Ecto neural progenitor cell (in vitro differentiated cells): ENCODE measurements at regions not wholly inside any gene's neighbourhood (a gene's known extent, or its start where the extent isn't known, plus 50 kb on each side); places are given as distances from the start of the nearest gene placed in this dataset.

Experiments
- DNase-seq: peaks from one replicate; pipeline ENCODE4 v3.0.0-alpha.2; 2018; ENCODE audit warnings: low spot score

- no peak for DNase-seq
Measured at GRCh38 chr6:168228676-168229367, 90.8 kb downstream of the DACT2 start.

DNA sequence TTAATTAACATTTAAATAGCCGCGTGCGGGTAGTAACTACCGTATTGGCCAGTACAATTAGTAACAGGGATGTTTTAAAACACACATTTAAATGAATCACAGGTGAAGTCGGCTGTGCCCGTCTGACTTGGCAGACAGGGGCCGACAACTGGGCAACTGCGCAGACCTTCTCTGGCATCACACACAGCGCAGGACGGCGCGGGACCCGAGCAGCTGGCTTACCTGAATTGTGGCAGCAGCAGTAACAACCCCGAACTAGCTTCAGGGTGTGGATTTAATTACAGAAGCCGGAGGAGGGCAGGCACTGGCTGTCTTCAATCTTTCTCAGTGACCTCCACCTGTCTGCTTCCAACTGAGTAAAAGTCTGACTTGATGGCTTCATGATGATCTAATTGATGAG, 91.7 kb downstream of the DACT2 start:
- DNase-seq = no peak

GRCh38 chr6:168226902-168227318, 92.7 kb downstream of the DACT2 start:
- DNase-seq = no peak

GRCh38 chr6:168226061-168226752, 93.4 kb downstream of the DACT2 start:
- no peak for DNase-seq

- DNase-seq = no peak
Measured at GRCh38 chr6:168225471-168225911, 94.1 kb downstream of the DACT2 start.

DNA sequence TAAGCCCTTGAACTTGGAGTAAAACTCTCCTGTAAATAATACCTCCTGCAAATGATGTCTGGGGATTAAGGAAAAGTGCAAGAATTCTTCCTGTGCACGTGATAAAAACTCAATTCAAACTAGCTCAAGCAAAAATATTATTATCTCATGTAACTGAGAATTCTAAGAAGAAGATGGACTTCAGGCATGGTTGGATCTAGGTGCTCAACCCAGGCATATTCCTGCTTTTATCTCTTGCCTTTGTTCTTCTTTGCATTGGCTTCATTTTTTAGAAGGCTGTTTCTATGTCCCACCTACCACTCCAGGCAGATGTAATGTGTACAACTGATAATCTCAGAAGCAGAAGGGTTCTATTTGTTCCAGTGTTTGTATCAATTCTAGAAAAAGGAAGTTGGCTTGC, 95.8 kb downstream of the DACT2 start:
- DNase-seq = no peak

DNA sequence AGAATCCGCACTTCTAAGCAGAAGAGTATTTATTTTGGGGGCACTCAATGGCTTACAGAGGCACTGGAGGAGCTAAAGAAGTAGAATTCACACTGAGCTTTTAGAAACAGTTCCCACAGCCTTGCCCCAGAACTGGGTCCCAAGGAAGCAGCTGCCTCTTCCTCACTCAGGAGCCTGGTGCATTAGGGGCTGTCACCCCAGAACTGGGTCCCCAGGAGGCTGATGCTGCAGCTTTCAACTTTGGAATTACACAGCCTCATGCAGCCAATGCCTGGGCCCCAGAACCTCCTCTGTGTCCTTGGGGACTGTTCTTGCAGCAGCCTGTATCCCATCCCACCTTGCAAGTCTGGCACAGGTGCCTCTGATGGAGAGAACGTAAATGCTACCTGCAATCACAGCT, 96.4 kb downstream of the DACT2 start:
- no peak for DNase-seq

DNA sequence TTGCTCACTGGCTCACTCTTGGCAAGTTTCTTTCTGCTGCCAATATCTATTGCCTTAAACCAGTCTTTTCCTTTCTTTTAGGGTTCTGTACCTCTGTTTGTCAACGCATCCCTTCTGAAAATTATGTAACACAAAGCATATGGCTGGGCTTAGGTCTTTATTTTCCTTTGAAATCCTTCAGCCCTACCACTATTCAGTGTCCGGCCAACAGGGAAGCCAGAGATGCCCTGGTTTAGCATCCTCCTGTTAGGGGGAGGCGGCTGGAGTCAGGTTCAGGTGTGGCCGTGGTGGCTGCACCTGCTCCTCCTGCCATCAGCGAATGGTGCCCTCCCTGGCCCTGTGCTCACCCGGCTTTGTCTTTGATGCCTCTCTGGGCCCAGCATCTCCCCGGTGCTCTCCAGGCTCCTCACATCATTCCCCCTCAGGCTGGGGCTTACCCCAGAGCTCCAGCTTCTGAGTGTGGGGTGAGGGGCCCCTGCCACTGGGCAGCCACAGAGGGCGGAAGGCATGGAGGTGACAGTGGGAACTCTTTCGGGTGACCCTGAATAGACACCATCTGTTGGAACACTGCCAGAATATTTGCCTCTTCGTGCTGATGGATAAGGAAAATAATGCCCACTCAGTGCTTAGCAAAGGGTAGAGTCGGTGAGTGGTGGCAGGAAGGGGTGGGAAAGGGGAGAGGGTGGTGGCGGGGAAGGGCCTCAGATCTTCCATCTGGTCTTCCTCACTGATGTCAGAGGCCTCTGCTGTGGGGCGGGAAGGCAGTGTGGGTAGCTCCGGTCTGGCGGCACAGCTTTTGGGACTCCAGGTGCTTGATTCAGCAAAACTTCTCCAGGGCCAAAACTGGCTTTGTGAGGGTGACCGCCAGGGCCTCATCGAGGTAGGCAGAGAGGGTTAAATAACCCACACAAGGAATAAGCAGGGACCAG, 97.2 kb downstream of the DACT2 start:
- no peak for DNase-seq

DNA sequence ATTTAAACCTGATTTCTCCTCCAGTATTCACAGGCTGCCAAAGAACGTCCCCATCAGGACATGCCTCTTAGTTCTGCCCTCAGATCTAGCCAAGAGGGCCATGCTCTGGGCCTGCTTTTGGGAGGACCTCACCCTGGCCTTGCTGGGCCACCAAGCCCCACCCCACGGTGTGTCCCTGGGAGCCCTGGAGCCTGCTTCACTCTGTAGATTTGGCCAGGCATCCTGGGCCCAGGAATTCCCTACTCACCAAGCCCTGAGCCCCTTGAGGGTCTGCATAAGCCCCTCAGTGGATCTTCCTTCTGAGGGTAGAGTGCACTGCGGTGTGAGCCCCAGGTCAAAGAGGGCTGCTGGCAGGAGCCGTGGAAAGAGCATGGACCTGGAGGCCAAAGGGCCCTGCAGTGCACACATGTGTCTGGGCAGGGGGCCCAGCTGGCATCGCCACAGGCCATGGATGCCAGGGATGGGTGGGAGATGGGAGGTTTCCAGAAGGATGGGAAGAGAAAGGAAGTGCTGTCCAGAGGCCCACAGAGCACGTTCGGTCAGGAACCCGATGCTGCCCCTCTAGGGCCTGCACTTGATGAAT, 98.0 kb downstream of the DACT2 start:
- DNase-seq = no peak

DNA sequence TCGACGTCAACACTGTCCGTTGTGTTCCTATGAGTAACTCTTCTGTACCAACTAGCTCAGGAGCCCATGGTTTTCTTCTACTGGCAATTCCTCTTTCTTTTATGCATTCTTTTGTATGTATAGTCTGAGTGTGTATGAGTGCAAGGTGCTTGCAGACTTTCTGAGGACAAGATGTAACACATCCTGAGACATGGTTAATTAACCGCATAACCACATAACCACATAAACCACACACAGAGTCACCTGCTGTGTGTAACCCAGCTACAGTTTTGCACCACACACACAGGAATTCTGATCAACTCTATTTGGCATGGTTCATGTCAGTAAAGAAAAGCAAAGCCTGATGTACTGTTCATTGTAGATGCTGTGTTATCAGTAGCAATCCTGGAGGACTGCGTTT, 98.6 kb downstream of the DACT2 start:
- DNase-seq = no peak

DNA sequence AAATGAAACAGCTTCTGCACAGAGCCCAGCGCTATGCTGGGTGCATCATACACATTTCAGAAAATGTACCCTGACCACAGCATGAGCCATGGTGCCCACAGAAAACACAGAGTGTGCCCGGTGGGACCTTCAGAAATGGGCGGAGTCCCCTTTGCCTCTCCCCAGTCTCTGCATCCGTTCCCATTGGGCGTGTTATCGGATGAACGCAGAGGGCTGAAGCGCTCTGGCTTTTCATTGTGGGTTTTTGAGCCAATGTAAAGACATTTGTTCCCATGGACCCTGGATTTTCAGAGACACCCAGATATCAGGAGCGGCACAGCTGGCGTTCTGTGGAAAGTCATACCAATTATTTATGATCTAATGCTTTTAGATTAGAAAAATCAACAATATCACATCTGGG, 99.8 kb downstream of the DACT2 start:
- DNase-seq = no peak

DNA sequence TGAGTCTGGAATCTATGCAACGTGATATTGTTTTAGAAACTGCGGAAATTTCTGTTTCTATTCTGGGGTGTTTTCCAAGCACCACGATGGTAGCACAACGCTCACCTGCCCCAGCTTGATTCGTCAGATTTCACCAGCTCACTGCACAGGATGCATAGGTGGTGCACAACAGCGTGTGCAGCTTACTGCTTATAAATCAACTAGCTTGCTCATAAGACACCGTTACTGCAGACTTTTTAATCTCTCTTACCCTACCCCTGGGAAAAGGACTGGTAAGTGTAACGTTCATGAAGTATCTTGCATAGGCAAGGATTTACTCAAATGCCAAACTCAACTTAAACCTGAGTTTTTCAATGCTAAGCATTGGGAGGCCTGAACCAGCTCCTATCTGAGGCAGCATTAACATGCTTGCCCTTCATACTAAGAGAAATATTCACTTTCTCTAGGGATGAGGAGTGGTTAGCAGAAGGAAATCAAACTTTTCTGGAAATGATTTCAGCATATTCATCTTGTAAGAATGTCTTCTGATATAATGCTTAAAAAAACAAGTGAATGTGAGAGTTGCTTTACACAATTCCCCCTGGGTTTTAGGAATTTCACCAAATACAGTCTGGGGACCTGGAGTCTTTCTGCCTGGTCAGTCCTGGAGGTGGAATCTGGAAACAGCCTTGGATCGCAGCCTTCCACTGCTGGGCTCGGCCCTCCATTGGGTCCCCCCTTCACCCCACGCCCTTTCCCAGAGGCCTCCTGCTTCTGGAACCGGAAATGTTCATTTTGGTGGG, 100.6 kb downstream of the DACT2 start:
- no peak for DNase-seq

DNA sequence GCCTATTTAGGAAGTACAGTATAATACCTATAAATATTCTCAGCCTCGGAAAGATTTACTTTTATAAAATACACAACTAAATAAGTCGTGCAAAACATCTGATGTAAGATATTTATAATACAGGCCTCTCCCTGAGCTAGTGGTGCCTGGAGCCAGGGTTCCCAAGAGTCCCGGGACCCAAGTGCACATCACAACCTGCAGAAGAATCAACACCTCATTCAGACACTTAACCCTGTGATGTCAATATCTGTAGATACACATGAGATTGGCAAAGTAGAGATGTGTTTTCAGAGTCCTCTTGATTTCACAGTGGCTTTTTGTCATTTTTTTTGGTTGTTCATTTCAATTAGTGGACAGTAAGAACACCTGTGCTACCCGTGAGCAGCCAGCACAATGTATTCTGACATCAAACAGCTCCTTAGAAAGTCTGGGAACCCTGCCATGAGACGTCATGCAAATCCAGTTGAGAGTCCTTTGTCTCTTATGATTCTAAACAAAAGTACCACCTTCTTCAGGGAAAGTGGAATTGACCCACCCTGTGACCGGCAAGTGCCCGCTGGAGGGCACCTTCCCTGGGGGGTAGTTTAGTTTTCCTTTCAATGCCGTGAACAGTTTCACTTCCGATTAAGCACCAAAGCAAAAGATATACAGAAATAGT, 101.6 kb downstream of the DACT2 start:
- DNase-seq = no peak

GRCh38 chr6:168217216-168217879, 102.2 kb downstream of the DACT2 start:
- no peak for DNase-seq

DNA sequence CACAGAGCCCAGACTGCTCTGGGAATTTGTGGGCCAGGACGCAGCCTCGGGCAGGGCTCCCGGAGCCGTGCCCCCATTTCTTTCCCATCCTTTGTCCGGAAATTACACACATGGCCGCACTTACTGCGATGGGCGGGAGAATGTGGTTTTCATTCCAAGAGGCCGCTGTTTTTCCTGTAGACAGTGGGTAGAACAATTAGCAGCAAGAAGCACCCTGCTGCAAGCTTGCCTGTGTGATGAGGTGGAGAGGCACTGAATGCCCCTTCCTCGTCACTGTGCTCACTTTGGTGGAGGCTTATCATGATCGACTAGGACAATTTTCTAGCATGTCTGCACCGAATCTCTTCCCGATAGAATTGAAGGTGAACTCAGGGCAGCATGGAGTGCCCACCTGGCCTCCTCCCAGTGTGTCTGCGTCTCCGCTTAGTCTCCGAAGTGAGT, 102.8 kb downstream of the DACT2 start:
- DNase-seq = no peak

DNA sequence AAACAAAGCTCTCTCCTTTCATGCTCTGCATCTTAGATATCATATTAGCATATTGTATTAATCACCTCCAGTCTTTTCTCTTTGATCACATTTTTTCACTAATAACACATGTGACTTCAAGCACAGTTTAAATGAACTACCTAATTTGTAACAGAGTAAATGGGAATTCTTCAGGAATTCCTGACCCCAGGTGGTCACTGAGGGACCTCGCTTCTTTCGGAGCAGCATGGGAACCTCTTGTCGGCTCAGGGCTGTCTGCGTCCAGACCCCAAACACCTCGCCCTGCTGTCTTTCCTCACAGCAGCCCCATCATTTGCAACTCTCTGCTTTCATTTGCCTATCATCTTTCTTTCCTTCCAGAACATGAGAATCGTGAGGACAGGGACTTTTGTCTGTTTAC, 103.5 kb downstream of the DACT2 start:
- no peak for DNase-seq

DNA sequence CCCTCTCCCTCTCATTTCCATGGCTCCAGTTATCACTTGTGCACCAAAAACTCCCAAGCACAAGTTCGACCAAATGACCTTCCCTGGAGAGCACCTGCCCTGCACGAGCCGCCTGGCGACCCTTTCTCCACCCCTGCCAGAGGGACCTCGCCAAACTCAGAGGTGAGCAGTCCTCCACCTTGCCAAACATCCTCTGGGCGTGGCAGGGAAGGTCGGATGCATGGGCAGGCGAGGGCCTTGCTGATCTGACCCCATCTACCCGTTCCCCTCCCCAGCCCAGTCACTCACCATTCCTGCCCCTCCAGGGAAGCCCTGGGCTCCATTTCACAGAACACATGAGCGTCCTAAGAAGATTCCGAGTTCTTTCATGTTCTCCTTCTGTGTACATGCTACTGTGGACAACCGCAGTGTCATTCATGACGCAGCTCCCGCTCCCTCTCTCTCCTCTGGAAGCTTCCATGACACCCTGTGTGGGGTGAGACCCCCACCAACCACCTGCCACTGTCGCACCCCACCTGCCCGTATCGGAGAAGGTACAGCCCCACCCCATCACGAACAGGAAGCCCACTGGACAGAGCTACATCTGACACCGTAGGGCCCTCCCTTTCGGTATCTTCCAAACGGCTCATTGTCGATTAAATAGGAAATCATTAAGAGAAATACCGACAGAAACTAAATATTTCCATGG, 104.3 kb downstream of the DACT2 start:
- DNase-seq = no peak

DNA sequence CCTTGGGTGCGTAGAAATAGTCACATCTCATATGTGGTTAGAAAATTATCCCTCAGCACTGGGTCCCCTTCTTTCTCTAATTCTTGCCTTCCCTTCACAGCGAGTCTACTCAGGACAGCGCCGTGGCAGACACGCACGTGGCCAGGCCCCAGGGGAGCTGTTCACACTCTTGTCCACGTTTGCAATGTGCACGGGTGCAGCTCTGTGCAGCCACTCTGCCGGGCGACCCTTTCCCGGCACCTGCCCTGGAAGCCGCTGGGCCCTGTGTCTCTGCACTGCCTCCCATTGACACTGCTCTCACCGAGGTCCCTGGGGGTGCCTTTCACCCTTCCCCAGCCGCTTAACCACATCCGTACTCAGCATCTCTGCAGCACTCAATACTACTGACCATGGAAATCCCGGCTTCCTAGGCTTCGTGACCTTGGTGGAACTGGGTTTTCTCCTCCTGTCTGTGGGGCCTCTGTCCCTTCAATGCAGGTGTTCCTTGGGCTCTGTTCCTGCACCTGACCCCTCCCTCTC, 104.9 kb downstream of the DACT2 start:
- no peak for DNase-seq

DNA sequence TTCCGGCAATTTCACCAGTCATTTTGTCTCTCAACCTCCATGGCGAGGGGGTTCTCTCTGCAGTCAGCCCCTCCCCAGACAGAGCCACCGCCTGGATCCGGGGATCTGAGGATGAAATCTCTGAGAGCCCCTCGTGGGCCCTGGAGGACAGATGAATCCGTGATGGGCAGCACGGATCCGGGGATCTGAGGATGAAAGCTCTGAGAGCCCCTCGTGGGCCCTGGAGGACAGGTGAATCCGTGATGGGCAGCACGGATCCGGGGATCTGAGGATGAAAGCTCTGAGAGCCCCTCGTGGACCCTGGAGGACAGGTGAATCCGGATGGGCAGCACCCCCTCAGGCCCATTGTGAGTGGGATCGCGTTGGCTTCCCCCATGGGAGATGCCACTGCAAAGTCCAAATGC, 106.5 kb downstream of the DACT2 start:
- no peak for DNase-seq

DNA sequence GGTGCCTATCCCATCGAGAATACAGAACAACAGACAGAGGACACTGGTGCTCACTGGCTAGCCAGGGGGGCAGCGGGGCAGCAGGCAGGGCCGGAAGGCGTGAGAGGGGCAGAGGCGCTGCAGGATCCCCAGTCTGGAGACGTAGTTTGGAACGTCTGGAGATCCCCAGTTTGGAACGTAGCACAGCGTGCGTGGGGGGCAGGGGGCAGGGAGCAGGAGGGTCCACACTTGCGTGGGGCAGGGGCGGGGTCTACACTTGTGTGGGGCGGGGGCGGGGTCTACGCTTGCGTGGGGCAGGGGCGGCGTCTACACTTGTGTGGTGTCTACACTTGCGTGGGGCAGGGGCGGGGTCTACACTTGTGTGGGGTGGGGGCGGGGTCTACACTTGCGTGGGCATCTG, 107.2 kb downstream of the DACT2 start:
- no peak for DNase-seq
